Gastrocnemius medialis (tissue), 4 donors: ENCODE measurements at regions not wholly inside any gene's neighbourhood (a gene's known extent, or its start where the extent isn't known, plus 50 kb on each side); places are given as distances from the start of the nearest gene placed in this dataset.

Experiments
- CTCF ChIP-seq, 5 experiments: fragments of 450-650 bp in 3 of 5; fragments of 200-600 bp in 2 of 5; sonication (generic) in 2 of 5; IDR thresholded peaks in 4 of 5; conservative IDR thresholded peaks in 1 of 5; 1 replicate in 4 of 5; 2 replicates in 1 of 5; pipeline ENCODE4 v1.5.1; 2016 to 2019; ENCODE audit warnings: antibody characterized with exemption in 5 of 5, mild to moderate bottlenecking in 3 of 5, moderate library complexity in 3 of 5
- POLR2A ChIP-seq, 2 donors: fragments of 450-650 bp; IDR thresholded peaks; one replicate each; pipeline ENCODE4 v1.6.1; 2017; ENCODE audit warnings: antibody characterized with exemption in 2 of 2, mild to moderate bottlenecking in 2 of 2, moderate library complexity in 2 of 2

GRCh38 chr1:18575620-18576019, 55.0 kb upstream of the PAX7 start:
- TF ChIP-seq CTCF (IDR thresholded peaks at IDR 0.05 in 4 of 5, conservative IDR thresholded peaks at IDR 0.05 in 1 of 5) (peak in 4 of 5 experiments; percentile 29 to 60 (median 53)), POLR2A (IDR thresholded peaks at IDR 0.05) (no peak)
